HEK293 (cell line): ENCODE measurements at regions not wholly inside any gene's neighbourhood (a gene's known extent, or its start where the extent isn't known, plus 50 kb on each side); places are given as distances from the start of the nearest gene placed in this dataset.

Experiments used
- CTCF ChIA-PET: fragments of 350-600 bp; formaldehyde crosslinking; extraction: SDS; loops from one replicate; lab custom pipeline; 2021; ENCODE audit warnings: antibody characterized with exemption; lab: Yijun Ruan, JAX
- POLR2A ChIA-PET: fragments of 300-600 bp; formaldehyde crosslinking; extraction: SDS; loops from one replicate; lab custom pipeline; 2020; ENCODE audit warnings: antibody characterized with exemption, inconsistent platforms; lab: Yijun Ruan, JAX
- H3K27ac ChIP-seq: fragments of 200-500 bp; sonication (Bioruptor generic); 2 replicates; pipeline ENCODE4 v1.5.1; 2014; ENCODE audit warnings: low read depth, low read length, control low read depth, inconsistent platforms; ENCODE audit errors: extremely low read depth
- H3K36me3 ChIP-seq, 2 experiments: fragments of 200-500 bp in 1 of 2; sonication (Bioruptor generic) in 1 of 2; 1 replicate in 1 of 2; 2 replicates in 1 of 2; pipeline ENCODE4 v1.5.1; 2014 to 2017; ENCODE audit warnings: inconsistent platforms in 2 of 2, low read length in 2 of 2; ENCODE audit not compliant: control insufficient read depth in 2 of 2, insufficient read depth in 1 of 2
- H3K4me1 ChIP-seq: fragments of 200-500 bp; sonication (Bioruptor generic); 2 replicates; pipeline ENCODE4 v1.5.1; 2014; ENCODE audit warnings: mild to moderate bottlenecking, low read length, inconsistent platforms; ENCODE audit not compliant: control insufficient read depth, insufficient read depth
- H3K4me3 ChIP-seq: 2 replicates; pipeline ENCODE4 v1.5.1; 2011; ENCODE audit warnings: low read depth, mild to moderate bottlenecking, control low read depth, low read length, moderate library complexity
- H3K9me3 ChIP-seq: fragments of 200-500 bp; sonication (Bioruptor generic); 2 replicates; pipeline ENCODE4 v1.5.1; 2014; ENCODE audit warnings: low read depth, low read length, inconsistent platforms; ENCODE audit not compliant: control insufficient read depth, insufficient read depth
- FEZF1 ChIP-seq: fragments of 450-650 bp; formaldehyde crosslinking; IDR thresholded peaks from 2 replicates; pipeline ENCODE4 v1.5.1; 2016; ENCODE audit warnings: missing biosample characterization, missing genetic modification characterization
- HIC1 ChIP-seq: fragments of 450-650 bp; formaldehyde crosslinking; IDR thresholded peaks from 2 replicates; pipeline ENCODE4 v1.5.1; 2016; ENCODE audit warnings: missing biosample characterization, missing genetic modification characterization
- OSR2 ChIP-seq: fragments of 450-650 bp; formaldehyde crosslinking; IDR thresholded peaks from 2 replicates; pipeline ENCODE4 v1.5.1; 2016; ENCODE audit warnings: missing biosample characterization, missing genetic modification characterization
- PRDM4 ChIP-seq: fragments of 450-650 bp; formaldehyde crosslinking; IDR thresholded peaks from 2 replicates; pipeline ENCODE4 v1.5.1; 2017; ENCODE audit warnings: missing biosample characterization, missing genetic modification characterization
- SP7 ChIP-seq: fragments of 450-650 bp; formaldehyde crosslinking; IDR thresholded peaks from 2 replicates; pipeline ENCODE4 v1.5.1; 2016; ENCODE audit warnings: missing biosample characterization, missing genetic modification characterization
- ZNF155 ChIP-seq: fragments of 450-650 bp; formaldehyde crosslinking; IDR thresholded peaks from 2 replicates; pipeline ENCODE4 v1.5.1; 2016; ENCODE audit warnings: missing biosample characterization, missing genetic modification characterization
- ZNF169 ChIP-seq: fragments of 450-650 bp; formaldehyde crosslinking; IDR thresholded peaks from 2 replicates; pipeline ENCODE4 v1.5.1; 2016; ENCODE audit warnings: missing biosample characterization, missing genetic modification characterization
- ZNF184 ChIP-seq: fragments of 450-650 bp; IDR thresholded peaks from 2 replicates; pipeline ENCODE4 v1.5.1; 2018; ENCODE audit warnings: missing biosample characterization, mild to moderate bottlenecking, missing genetic modification characterization
- ZNF366 ChIP-seq: fragments of 450-650 bp; formaldehyde crosslinking; conservative IDR thresholded peaks from 2 replicates; pipeline ENCODE4 v1.5.1; 2016; ENCODE audit warnings: missing biosample characterization, missing genetic modification characterization
- ZNF426 ChIP-seq: fragments of 450-650 bp; formaldehyde crosslinking; IDR thresholded peaks from 2 replicates; pipeline ENCODE4 v1.5.1; 2017; ENCODE audit warnings: missing biosample characterization, missing genetic modification characterization, mild to moderate bottlenecking, inconsistent platforms, moderate library complexity
- ZNF449 ChIP-seq: fragments of 450-650 bp; formaldehyde crosslinking; IDR thresholded peaks from 2 replicates; pipeline ENCODE4 v1.5.1; 2017; ENCODE audit warnings: missing biosample characterization, mild to moderate bottlenecking, missing genetic modification characterization, moderate library complexity
- ZNF48 ChIP-seq: fragments of 450-650 bp; formaldehyde crosslinking; IDR thresholded peaks from 2 replicates; pipeline ENCODE4 v1.5.1; 2016; ENCODE audit warnings: missing biosample characterization, missing genetic modification characterization
- ZNF521 ChIP-seq: fragments of 450-650 bp; formaldehyde crosslinking; IDR thresholded peaks from 2 replicates; pipeline ENCODE4 v1.5.1; 2017; ENCODE audit warnings: missing biosample characterization, mild to moderate bottlenecking, missing genetic modification characterization
- ZNF624 ChIP-seq: fragments of 450-650 bp; formaldehyde crosslinking; IDR thresholded peaks from 2 replicates; pipeline ENCODE4 v1.5.1; 2017; ENCODE audit warnings: missing biosample characterization, missing genetic modification characterization
- ZNF658 ChIP-seq: fragments of 450-650 bp; formaldehyde crosslinking; IDR thresholded peaks from 2 replicates; pipeline ENCODE4; 2016; ENCODE audit warnings: missing biosample characterization, missing genetic modification characterization
- ZNF76 ChIP-seq: fragments of 450-650 bp; formaldehyde crosslinking; IDR thresholded peaks from 2 replicates; pipeline ENCODE4; 2016; ENCODE audit warnings: low read depth, missing biosample characterization, missing genetic modification characterization, borderline replicate concordance
- ZNF776 ChIP-seq: fragments of 450-650 bp; formaldehyde crosslinking; IDR thresholded peaks from 2 replicates; pipeline ENCODE4 v1.5.0; 2017; ENCODE audit warnings: missing biosample characterization, missing genetic modification characterization, borderline replicate concordance
- ZNF777 ChIP-seq: fragments of 450-650 bp; formaldehyde crosslinking; IDR thresholded peaks from 2 replicates; pipeline ENCODE4 v1.5.1; 2017; ENCODE audit warnings: missing biosample characterization, missing genetic modification characterization, borderline replicate concordance
- ZSCAN16 ChIP-seq: fragments of 450-650 bp; formaldehyde crosslinking; IDR thresholded peaks from 2 replicates; pipeline ENCODE4 v1.5.1; 2016; ENCODE audit warnings: missing biosample characterization, missing genetic modification characterization
- TF ChIP-seq, protein P1 (sequence below): fragments of 450-650 bp; formaldehyde crosslinking; IDR thresholded peaks from 2 replicates; pipeline ENCODE4 v1.5.1; 2016; ENCODE audit warnings: missing biosample characterization, missing genetic modification characterization

DNA sequence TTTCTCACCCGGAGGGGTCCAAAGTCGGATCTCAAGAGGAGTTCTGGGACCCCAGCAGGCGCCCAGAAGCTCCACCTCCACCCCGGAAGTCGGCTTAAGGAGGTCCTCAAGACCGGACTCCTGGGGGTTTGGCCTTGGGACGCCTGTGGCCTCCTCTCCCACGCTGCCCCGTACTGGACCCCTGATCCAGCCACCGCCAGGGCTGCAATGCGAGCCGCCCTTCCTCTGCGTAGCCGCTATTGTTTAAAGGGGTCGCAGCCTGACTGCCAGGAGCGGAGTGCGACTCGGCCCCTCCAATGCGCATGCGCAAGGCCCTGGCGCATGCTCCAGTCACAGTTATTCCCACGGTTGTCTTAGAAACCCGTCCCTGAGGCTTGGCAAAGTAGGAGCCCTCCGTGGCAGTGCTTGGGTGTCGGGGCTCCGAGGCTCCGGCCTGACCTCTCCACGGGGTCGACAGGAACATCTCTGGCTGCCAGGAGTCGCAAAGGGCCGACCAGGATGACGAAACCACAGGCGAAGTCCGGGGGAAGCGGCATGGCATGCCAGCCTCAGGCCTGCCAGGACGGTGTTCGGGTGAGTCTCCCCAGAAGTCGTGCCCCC, 719.0 kb downstream of the KCNJ18 start (continued):
- TF ChIP-seq PRDM4 (tag by site-specific recombination): no peak

DNA sequence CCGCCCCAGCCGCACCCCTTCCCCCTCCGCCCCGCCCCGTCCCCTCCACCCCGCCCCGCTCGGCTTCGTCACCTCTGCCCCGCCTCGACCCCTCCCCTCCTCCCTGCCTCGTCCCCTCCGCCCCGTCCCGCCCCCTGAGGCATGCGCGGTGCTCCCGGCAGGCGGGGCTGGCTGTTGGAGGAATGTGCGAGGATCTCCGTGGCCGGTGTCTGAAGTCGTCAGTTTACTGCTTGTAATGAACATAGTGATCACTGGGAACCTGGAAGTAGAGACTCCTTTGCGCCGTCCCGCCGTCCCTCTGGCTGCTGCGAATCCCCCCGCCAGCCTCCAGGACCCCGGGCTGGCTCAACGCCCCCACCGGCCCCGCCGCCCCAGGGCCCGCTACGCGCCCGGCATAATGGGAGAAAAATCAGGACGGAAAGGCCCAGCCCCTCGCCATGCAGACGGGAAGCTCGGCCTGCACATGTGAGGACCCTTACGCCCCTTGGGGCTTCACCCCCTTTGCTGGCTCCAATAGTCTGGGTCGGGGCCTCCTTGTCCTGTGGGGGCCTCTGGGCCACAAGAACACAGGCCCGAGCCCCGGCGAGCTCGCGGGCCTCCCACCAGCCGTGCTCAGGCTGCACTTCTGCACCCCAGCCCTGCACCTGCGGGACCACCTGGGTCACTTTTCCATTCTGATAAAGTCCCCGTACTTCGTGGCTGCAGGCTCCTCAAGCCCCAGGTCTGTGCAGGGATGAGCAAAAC, 743.1 kb downstream of the KCNJ18 start:
- no peaks in the 10 kb centered on the region for H3K4me1 ChIP-seq
- H3K36me3 ChIP-seq: no peaks in the 10 kb centered on the region
- no peak overlapping the region for H3K4me3 ChIP-seq
- no peak overlapping the region for H3K27ac ChIP-seq
- ChIA-PET POLR2A (no interaction called here), CTCF (no interaction called here)
- no peak for TF ChIP-seq ZNF776 (tag by site-specific recombination)
- no peak for TF ChIP-seq ZNF48 (tag by site-specific recombination)
- no peak for TF ChIP-seq ZNF426 (tag by site-specific recombination)
- TF ChIP-seq ZNF76 (tag by site-specific recombination): no peak
- no peak for TF ChIP-seq HIC1 (tag by site-specific recombination)
- TF ChIP-seq ZNF449: no peak
- no peak for TF ChIP-seq ZNF658
- TF ChIP-seq ZNF521: no peak
- TF ChIP-seq ZNF366 (tag by site-specific recombination): no peak
- no peak for TF ChIP-seq ZNF155 (tag by site-specific recombination)
- TF ChIP-seq ZNF169 (tag by site-specific recombination): no peak
- TF ChIP-seq ZNF777: no peak
- no peak for TF ChIP-seq ZNF624
- no peak for TF ChIP-seq OSR2
- TF ChIP-seq, protein P1, sequence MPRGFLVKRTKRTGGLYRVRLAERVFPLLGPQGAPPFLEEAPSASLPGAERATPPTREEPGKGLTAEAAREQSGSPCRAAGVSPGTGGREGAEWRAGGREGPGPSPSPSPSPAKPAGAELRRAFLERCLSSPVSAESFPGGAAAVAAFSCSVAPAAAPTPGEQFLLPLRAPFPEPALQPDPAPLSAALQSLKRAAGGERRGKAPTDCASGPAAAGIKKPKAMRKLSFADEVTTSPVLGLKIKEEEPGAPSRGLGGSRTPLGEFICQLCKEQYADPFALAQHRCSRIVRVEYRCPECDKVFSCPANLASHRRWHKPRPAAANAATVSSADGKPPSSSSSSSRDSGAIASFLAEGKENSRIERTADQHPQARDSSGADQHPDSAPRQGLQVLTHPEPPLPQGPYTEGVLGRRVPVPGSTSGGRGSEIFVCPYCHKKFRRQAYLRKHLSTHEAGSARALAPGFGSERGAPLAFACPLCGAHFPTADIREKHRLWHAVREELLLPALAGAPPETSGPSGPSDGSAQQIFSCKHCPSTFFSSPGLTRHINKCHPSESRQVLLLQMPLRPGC (tag by site-specific recombination): no peak
- no peak for TF ChIP-seq SP7
- TF ChIP-seq ZSCAN16 (tag by site-specific recombination): no peak
- no peak for TF ChIP-seq ZNF184 (tag by site-specific recombination)
- no peak for TF ChIP-seq FEZF1 (tag by site-specific recombination)
- H3K9me3 ChIP-seq: no peaks in the 10 kb centered on the region
